HT1080 (cell line): ENCODE measurements at regions not wholly inside any gene's neighbourhood (a gene's known extent, or its start where the extent isn't known, plus 50 kb on each side); places are given as distances from the start of the nearest gene placed in this dataset.

Experiments
- DNase-seq: peaks from one replicate; pipeline ENCODE4 v3.0.0-alpha.2; 2015; ENCODE audit warnings: low read depth

DNA sequence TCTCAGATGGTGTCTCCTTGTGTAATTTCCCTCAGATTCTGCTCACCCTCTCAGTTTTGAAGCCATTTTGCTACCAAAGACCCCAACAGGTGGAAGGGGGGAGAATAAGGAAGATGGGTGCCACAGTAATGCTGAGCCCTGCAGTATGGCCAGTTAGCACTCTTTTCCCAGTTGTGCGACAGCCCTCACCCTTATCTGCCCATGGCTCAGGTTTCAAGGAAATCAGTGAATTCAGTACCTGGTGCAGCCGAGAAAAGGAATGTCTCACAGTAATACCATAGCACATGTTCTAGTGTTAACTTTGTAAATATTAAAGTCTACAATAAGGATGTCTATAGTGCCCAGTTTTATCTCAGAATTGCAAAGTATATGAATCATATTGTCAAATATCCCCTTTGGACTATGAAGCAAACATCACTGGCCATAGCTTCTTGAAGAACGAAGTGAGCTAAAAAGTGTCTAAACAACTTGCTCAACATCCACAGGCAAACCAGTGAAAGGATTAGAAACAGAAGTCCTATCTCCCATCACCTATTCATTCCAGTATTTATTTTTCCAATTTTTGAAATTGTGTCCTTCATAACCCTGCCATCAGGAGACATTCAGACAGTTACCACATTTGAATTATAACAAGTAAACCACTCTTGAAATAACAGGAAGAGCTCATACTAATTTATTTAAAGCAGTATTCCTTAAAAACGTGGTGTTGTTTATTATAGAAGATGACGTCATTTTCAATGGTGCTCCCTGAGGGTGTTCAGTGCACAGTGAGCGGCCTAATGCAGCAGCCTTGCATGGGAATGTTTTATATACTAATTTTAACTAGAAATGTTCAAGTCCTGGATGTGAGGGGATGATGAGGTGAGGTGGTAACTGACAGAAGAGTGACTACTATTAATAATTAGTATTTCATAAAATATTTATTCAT, 366.2 kb downstream of the TFAP2A start:
- DNase-seq, result no peak

GRCh38 chr6:10042280-10042679, 372.6 kb downstream of the TFAP2A start:
- DNase-seq, result no peak

GRCh38 chr6:10033223-10033829, 381.5 kb downstream of the TFAP2A start:
- peak; percentile 6 for DNase-seq

GRCh38 chr6:10031617-10032016, 383.3 kb downstream of the TFAP2A start:
- DNase-seq, result no peak

- no peak for DNase-seq
These were observed 383.8 kb downstream of the TFAP2A start for GRCh38 chr6:10030942-10031537.

GRCh38 chr6:10028222-10028621, 386.7 kb downstream of the TFAP2A start:
- no peak for DNase-seq

DNA sequence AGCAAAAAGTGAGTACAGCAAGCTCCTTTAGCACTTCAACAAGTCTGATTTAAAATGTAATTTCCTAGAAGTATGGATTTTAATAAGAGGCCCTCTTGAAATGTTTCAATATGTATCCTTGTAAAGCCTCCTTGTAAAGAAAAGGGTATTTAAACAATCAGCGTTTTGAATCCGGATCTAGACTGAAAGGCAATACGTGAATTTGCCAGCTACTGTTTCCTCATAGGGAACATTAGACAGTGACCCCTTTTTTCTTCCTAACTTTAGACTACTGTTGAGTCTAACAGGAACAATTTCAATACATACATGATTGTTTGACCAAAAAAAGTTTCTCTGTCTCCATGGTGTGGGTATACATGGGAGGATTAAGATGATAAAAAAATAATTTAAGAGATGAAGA, 395.0 kb downstream of the TFAP2A start:
- DNase-seq, result no peak

DNA sequence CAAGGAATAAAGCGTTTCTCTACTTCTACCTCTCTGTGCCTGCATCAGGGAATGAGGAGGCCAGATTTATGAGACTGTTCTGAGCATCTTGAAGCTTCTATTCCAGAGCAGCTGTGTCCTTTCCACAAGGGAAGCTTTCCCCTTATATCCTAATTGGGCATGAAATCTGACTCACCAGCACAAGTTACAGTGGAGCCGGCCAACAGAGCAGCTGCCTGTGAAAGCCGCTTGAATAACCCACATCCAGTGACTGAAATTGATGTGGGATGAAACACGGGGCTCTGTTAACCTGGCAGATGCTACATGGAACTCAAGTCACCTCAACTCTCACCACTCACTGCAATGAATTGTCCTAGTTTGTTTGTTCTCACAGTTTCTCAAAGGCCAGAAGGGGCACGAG, 400.3 kb downstream of the TFAP2A start:
- peak; percentile 21 for DNase-seq

DNA sequence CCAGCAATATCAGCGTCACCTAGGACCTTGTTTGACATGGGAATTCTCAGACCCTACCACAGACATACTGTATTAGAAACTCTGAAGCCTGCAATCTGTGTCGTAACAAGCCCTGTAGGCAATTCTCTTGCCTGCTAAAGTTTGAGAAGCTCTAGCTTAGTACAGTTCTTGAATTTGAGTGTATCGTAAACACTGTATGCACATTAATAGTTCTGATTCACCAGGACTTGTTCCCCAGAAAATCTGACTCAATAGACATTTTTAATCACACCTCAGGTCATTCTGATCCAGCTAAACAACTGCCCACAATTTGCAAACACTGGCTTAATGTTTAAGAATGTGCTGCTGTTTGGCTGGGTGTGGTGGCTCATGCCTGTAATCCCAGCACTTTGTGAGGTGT, 414.3 kb downstream of the TFAP2A start:
- no peak for DNase-seq

- no peak for DNase-seq
These were observed 415.1 kb downstream of the TFAP2A start for GRCh38 chr6:9999796-10000195.

- DNase-seq, result no peak
These were observed 428.6 kb downstream of the TFAP2A start for GRCh38 chr6:9986273-9986672.

- no peak for DNase-seq
These were observed 429.4 kb downstream of the TFAP2A start for GRCh38 chr6:9985481-9985880.

GRCh38 chr6:9984607-9985006, 430.3 kb downstream of the TFAP2A start:
- DNase-seq, result no peak

GRCh38 chr6:9983168-9983567, 431.7 kb downstream of the TFAP2A start:
- DNase-seq, result no peak

DNA sequence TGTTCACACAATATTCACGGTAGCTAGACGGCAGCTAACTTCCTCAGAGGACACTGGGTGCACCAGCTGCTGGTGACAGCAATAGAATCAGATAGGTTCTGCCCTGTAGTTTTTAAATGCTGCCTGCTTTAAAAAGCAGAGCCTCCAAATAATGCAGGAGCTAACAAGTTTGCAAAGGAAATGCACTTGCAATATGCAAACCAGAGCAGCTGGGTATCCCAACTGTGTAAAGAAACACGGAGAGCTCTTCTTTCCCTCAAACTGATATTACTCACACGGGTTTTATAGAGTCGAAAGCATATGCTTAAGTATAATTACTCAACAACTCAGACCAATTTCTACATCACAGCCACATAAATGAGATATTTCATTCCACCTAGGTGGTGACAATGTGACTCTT, 432.7 kb downstream of the TFAP2A start:
- no peak for DNase-seq

GRCh38 chr6:9979996-9980395, 434.9 kb downstream of the TFAP2A start:
- no peak for DNase-seq

DNA sequence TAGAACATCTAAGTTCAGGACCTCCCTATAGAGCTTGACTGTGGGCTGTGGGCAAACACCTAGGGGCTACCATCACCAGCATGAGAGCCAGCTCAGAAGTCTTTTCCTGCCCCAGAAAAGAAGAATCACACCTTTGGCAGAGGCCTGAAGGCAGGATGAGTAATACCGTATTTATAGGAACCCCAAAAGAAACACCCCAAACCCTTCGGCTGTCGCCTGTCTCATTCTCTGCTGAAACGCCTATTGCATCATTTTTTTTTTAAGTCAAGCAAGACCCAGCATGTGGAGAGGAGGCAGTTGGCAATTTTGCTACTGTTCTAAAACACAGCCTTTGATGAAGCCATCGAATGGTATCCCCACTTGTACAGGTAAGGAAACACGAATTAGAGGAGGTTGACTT, 436.4 kb downstream of the TFAP2A start:
- DNase-seq, result no peak

DNA sequence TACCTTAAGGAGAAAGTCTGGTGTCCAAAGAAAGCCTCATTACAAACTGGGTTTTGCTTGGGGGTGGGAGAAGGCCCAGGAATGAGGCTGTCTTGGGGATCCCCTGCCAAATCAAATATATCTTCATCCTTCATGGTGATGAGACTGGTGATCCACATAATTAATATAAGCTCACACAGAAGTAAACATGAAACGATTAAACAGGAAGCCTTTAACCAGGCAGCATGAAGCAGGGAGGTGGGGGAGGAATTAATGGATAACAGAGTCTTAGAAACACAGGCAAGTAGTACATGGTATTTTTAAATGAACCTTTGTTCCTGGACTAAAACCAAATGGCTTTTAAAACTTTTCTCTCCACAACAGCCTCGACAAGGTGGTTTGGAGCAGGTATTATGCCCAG, 437.5 kb downstream of the TFAP2A start:
- DNase-seq, result no peak

- no peak for DNase-seq
These were observed 453.2 kb downstream of the TFAP2A start for GRCh38 chr6:9961646-9962045.

GRCh38 chr6:9957215-9957759, 457.6 kb downstream of the TFAP2A start:
- no peak for DNase-seq

DNA sequence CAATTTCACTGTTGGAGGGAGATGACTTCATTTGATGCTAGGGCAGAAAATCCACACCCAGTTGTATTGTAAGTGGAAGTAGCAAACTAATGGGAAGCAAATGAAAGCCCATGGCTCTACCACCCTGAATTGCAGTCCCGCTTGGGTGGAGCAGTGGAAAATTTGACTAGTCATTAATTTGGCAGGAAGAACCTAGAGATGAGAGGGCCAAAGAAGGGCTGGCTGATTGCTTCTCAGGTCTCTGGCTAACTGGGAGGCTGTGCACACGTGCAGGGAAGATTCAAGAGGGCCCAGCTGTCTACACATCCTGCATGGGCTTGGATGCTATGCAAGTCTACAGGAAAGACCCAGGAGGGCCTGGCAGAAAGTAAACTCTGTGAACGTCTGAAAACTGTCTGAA, 466.2 kb downstream of the TFAP2A start:
- no peak for DNase-seq

DNA sequence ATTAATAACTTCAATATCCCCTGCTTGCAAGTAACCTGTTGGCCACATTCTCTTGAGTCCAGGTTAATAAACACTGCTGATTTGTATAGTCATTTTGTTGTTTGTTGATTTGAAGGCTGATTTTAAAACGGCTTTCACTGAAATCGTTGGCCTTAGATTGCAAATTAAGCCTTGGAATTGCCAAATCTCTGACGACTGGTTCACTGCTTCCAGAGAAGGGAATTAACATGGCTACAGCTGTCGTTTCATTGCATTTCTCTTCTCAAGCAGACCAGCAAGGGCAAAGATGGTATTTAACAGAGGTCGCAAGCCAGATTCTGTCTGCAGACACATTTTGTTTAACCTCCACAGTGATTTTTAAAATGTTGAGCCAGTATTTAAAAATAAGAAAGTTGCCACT, 470.9 kb downstream of the TFAP2A start:
- no peak for DNase-seq
